Cardiac muscle cell (in vitro differentiated cells and primary cell): ENCODE measurements at regions not wholly inside any gene's neighbourhood (a gene's known extent, or its start where the extent isn't known, plus 50 kb on each side); places are given as distances from the start of the nearest gene placed in this dataset.
"Not testable (repeated sequence)": the region's sequence is repeated elsewhere in the genome, so short reads cannot be mapped to it uniquely, and the experiment has no call there.

Source experiments
- DNase-seq, 2 donors: peaks; one replicate each; pipeline versions ENCODE4 v3.0.0 to v3.0.0-alpha.2; 2010 to 2017; ENCODE audit warnings: low read depth in 1 of 2, low spot score in 1 of 2
- H3K27ac ChIP-seq: fragments of 200-600 bp; sonication (generic); 2 replicates; pipeline ENCODE4 v1.5.1; 2016
- H3K27me3 ChIP-seq: fragments of 200-600 bp; sonication (generic); 2 replicates; pipeline ENCODE4 v1.6.0; 2016; ENCODE audit warnings: control low read depth
- H3K36me3 ChIP-seq: fragments of 200-600 bp; sonication (generic); 2 replicates; pipeline ENCODE4 v1.5.1; 2016; ENCODE audit warnings: control low read depth
- H3K4me1 ChIP-seq: fragments of 200-600 bp; sonication (generic); 2 replicates; pipeline ENCODE4 v1.8.1; 2017; ENCODE audit warnings: low read depth, mild to moderate bottlenecking, mixed run types
- H3K4me3 ChIP-seq: fragments of 200-600 bp; sonication (generic); 2 replicates; pipeline ENCODE4 v1.5.1; 2016; ENCODE audit warnings: mild to moderate bottlenecking
- H3K9me3 ChIP-seq: fragments of 200-600 bp; sonication (generic); 2 replicates; pipeline ENCODE4 v1.5.1; 2017; ENCODE audit warnings: low read depth, mild to moderate bottlenecking, control low read depth
- CTCF ChIP-seq: IDR thresholded peaks from 2 replicates; pipeline ENCODE4 v1.5.1; 2012; ENCODE audit warnings: low read depth, mild to moderate bottlenecking, low read length

GRCh38 chr21:23809573-23809972 is 1797.7 kb downstream of the MRPL39 start:
- H3K4me1 ChIP-seq: no peaks in the 10 kb centered on the region
- no peaks in the 10 kb centered on the region for H3K36me3 ChIP-seq
- no peaks in the 10 kb centered on the region for H3K27me3 ChIP-seq
- no peak overlapping the region for H3K4me3 ChIP-seq
- H3K9me3 ChIP-seq: no peaks in the 10 kb centered on the region
- no peak overlapping the region for H3K27ac ChIP-seq
- TF ChIP-seq CTCF: no peak
- no peak for DNase-seq

GRCh38 chr21:23806966-23807548 is 1800.2 kb downstream of the MRPL39 start:
- not testable (repeated sequence) for H3K4me3 ChIP-seq, H3K36me3 ChIP-seq, H3K9me3 ChIP-seq, DNase-seq, H3K27me3 ChIP-seq, H3K4me1 ChIP-seq, H3K27ac ChIP-seq

- Histone ChIP-seq H3K27ac (no peak overlapping the region), H3K4me3 (no peak overlapping the region), H3K27me3 (no peaks in the 10 kb centered on the region), H3K36me3 (no peaks in the 10 kb centered on the region), H3K4me1 (no peaks in the 10 kb centered on the region), H3K9me3 (no peaks in the 10 kb centered on the region)
- no peak for DNase-seq
- no peak for TF ChIP-seq CTCF
These were observed 1802.4 kb downstream of the MRPL39 start for GRCh38 chr21:23804866-23805265.

GRCh38 chr21:23801292-23801691 is 1806.0 kb downstream of the MRPL39 start:
- Histone ChIP-seq H3K4me1 (no peaks in the 10 kb centered on the region), H3K9me3 (no peaks in the 10 kb centered on the region), H3K27me3 (no peaks in the 10 kb centered on the region), H3K36me3 (no peaks in the 10 kb centered on the region), H3K27ac (no peak overlapping the region), H3K4me3 (no peak overlapping the region)
- no peak for DNase-seq
- no peak for TF ChIP-seq CTCF

GRCh38 chr21:23799376-23799775 is 1807.9 kb downstream of the MRPL39 start:
- H3K4me1 ChIP-seq: no peaks in the 10 kb centered on the region
- H3K4me3 ChIP-seq: no peak overlapping the region
- no peak overlapping the region for H3K27ac ChIP-seq
- no peak for DNase-seq
- H3K9me3 ChIP-seq: no peaks in the 10 kb centered on the region
- no peak for TF ChIP-seq CTCF
- no peaks in the 10 kb centered on the region for H3K27me3 ChIP-seq
- no peaks in the 10 kb centered on the region for H3K36me3 ChIP-seq

- H3K27ac ChIP-seq: no peak overlapping the region
- no peak overlapping the region for H3K4me3 ChIP-seq
- no peak for TF ChIP-seq CTCF
- H3K4me1 ChIP-seq: no peaks in the 10 kb centered on the region
- H3K27me3 ChIP-seq: no peaks in the 10 kb centered on the region
- no peaks in the 10 kb centered on the region for H3K36me3 ChIP-seq
- H3K9me3 ChIP-seq: no peaks in the 10 kb centered on the region
- DNase-seq: no peak
These were observed 1815.0 kb downstream of the MRPL39 start for GRCh38 chr21:23792300-23792699.
